GM12878 (cell line): ENCODE measurements at regions not wholly inside any gene's neighbourhood (a gene's known extent, or its start where the extent isn't known, plus 50 kb on each side); places are given as distances from the start of the nearest gene placed in this dataset.
A peak's percentile ranks its signal among the peaks of the same experiment; 100 is the strongest.

Source experiments
- ATAC-seq: fragments of 200-7000 bp; cut with Tn5 transposase; 3 replicates; pipeline ENCODE4 v1.9.1; 2020; ENCODE audit warnings: mild to moderate bottlenecking, moderate library complexity
- BruUV-seq: library from RNA; stranded (reverse); fragments of 400-500 nt; replicated peaks from 2 replicates; lab custom pipeline; 2021; lab: Mats Ljungman, UMichigan
- CTCF ChIA-PET: fragments of 300-600 bp; sonication (Branson Sonifier 250); formaldehyde crosslinking; extraction: SDS; loops from one replicate; lab custom pipeline; 2021; ENCODE audit warnings: inconsistent platforms; lab: Yijun Ruan, JAX
- POLR2A ChIA-PET: fragments of 350-600 bp; formaldehyde crosslinking; extraction: SDS; loops from one replicate; lab custom pipeline; 2021; ENCODE audit warnings: inconsistent platforms; lab: Charles Lee
- RAD21 ChIA-PET: fragments of 300-600 bp; sonication (Branson Sonifier 250); formaldehyde crosslinking; loops from one replicate; lab custom pipeline; 2023; ENCODE audit warnings: antibody characterized with exemption; ENCODE audit not compliant: unreplicated experiment; lab: Charles Lee
- SMC1A ChIA-PET: fragments of 300-600 bp; sonication (Branson Sonifier 250); formaldehyde crosslinking; loops from one replicate; lab custom pipeline; 2023; ENCODE audit not compliant: unreplicated experiment, uncharacterized antibody; lab: Charles Lee
- DNase-seq: peaks from one replicate; pipeline ENCODE4 v3.0.0-alpha.2; 2011; ENCODE audit warnings: low read depth, low spot score
- FAIRE-seq: peaks from 3 replicates; lab custom pipeline; 2011; peaks lifted over from hg19 to GRCh38; lab: Jason Lieb, UNC
- H2AFZ ChIP-seq: 2 replicates; pipeline ENCODE4 v1.6.0; 2011; ENCODE audit warnings: low read depth, low read length, control low read depth; ENCODE audit not compliant: control insufficient read depth
- H3K27ac ChIP-seq: 2 replicates; pipeline ENCODE4 v1.5.1; 2011; ENCODE audit warnings: control low read depth; ENCODE audit not compliant: control insufficient read depth, insufficient read depth
- H3K27me3 ChIP-seq, 2 experiments: replicated peaks in 1 of 2; 2 replicates each; pipeline versions ENCODE4 v1.6.0 to v1.6.1; 2011; ENCODE audit warnings: low read length in 1 of 2; ENCODE audit not compliant: control insufficient read depth in 2 of 2, insufficient read depth in 2 of 2
- H3K36me3 ChIP-seq, 2 experiments: 2 replicates each; pipeline ENCODE4 v1.5.1; 2011; ENCODE audit warnings: low read length in 1 of 2; ENCODE audit not compliant: control insufficient read depth in 2 of 2, insufficient read depth in 2 of 2
- H3K4me1 ChIP-seq: 2 replicates; pipeline ENCODE4 v1.6.1; 2011; ENCODE audit warnings: mild to moderate bottlenecking, low read length, moderate library complexity, mixed read lengths; ENCODE audit not compliant: control insufficient read depth, insufficient read depth
- H3K4me2 ChIP-seq: 2 replicates; pipeline ENCODE4 v1.6.0; 2011; ENCODE audit warnings: control low read depth; ENCODE audit not compliant: control insufficient read depth, insufficient read depth
- H3K4me3 ChIP-seq: fragments of 200-600 bp; sonication (generic); 2 replicates; pipeline ENCODE4 v1.5.1; 2016
- H3K79me2 ChIP-seq: 2 replicates; pipeline ENCODE4 v1.6.0; 2011; ENCODE audit warnings: low read length; ENCODE audit not compliant: control insufficient read depth, insufficient read depth
- H3K9ac ChIP-seq: 2 replicates; pipeline ENCODE4 v1.8.0; 2011; ENCODE audit warnings: low read length, control low read depth, mixed read lengths; ENCODE audit not compliant: control insufficient read depth, insufficient read depth
- H3K9me3 ChIP-seq: replicated peaks from 3 replicates; pipeline ENCODE4 v1.5.1; 2011; ENCODE audit warnings: mild to moderate bottlenecking, low read length; ENCODE audit not compliant: control insufficient read depth, insufficient read depth
- H4K20me1 ChIP-seq: 2 replicates; pipeline ENCODE4 v1.6.0; 2011; ENCODE audit not compliant: control insufficient read depth, insufficient read depth
- ATF7 ChIP-seq: fragments of 450-650 bp; IDR thresholded peaks from 2 replicates; pipeline ENCODE4 v1.6.1; 2016; ENCODE audit warnings: low read depth, mild to moderate bottlenecking
- BRCA1 ChIP-seq: IDR thresholded peaks from 2 replicates; pipeline ENCODE4 v1.6.1; 2011; ENCODE audit warnings: low read depth, low read length, improper control_type of control experiment
- CHD4 ChIP-seq: fragments of 200-600 bp; sonication (generic); IDR thresholded peaks from 2 replicates; pipeline ENCODE4 v1.6.1; 2016; ENCODE audit warnings: mild to moderate bottlenecking
- E2F8 ChIP-seq: fragments of 450-650 bp; IDR thresholded peaks from 2 replicates; pipeline ENCODE4 v1.6.1; 2018; ENCODE audit warnings: mild to moderate bottlenecking, low read depth, moderate library complexity; ENCODE audit not compliant: partially characterized antibody
- MEF2A ChIP-seq: IDR thresholded peaks from 2 replicates; pipeline ENCODE4 v1.6.1; 2011; ENCODE audit warnings: low read depth, mild to moderate bottlenecking, low read length, moderate library complexity; ENCODE audit not compliant: insufficient read depth
- MYB ChIP-seq: fragments of 150-350 bp; IDR thresholded peaks from 2 replicates; pipeline ENCODE4 v1.6.1; 2014; ENCODE audit warnings: mild to moderate bottlenecking, low read depth, low read length, borderline replicate concordance
- PKNOX1 ChIP-seq: fragments of 450-650 bp; IDR thresholded peaks from 2 replicates; pipeline ENCODE4 v1.6.1; 2016; ENCODE audit warnings: mild to moderate bottlenecking
- SMAD1 ChIP-seq: fragments of 450-650 bp; IDR thresholded peaks from 2 replicates; pipeline ENCODE4 v1.6.1; 2018; ENCODE audit warnings: mild to moderate bottlenecking, low read depth; ENCODE audit not compliant: partially characterized antibody
- SRF ChIP-seq, 2 experiments: IDR thresholded peaks; 2 replicates each; pipeline ENCODE4 v1.6.1; 2011; ENCODE audit warnings: low read depth in 2 of 2, low read length in 2 of 2, mild to moderate bottlenecking in 1 of 2, moderate library complexity in 1 of 2
- SUPT20H ChIP-seq: IDR thresholded peaks from 2 replicates; pipeline ENCODE4 v1.6.1; 2011; ENCODE audit warnings: low read depth, mild to moderate bottlenecking, low read length, moderate library complexity, borderline replicate concordance; ENCODE audit not compliant: control insufficient read depth
- TARDBP ChIP-seq: IDR thresholded peaks from 2 replicates; pipeline ENCODE4 v1.6.1; 2016; ENCODE audit warnings: borderline replicate concordance
- ZNF24 ChIP-seq: fragments of 450-650 bp; IDR thresholded peaks from 2 replicates; pipeline ENCODE4 v1.6.1; 2017; ENCODE audit warnings: antibody characterized with exemption, mild to moderate bottlenecking
- WGBS: methylation state at CpG from one replicate; pipeline ENCODE4 v1.1.6; 2016; ENCODE audit warnings: low lambda C conversion rate; ENCODE audit not compliant: insufficient replicate concordance, insufficient coverage; ENCODE audit errors: missing lambda C conversion rate; 5-methylcytosine and 5-hydroxymethylcytosine counted together
- in situ Hi-C: fragments of 300-500 bp; cut with MboI; formaldehyde crosslinking; loops from 9 replicates; pipeline ENCODE4 v1.14.3; 2018; ENCODE audit warnings: mixed read lengths
- intact Hi-C: fragments of 100-400 bp; cut with micrococcal nuclease; formaldehyde crosslinking; loops from one replicate; pipeline ENCODE4 v1.14.2; 2022; ENCODE audit not compliant: unreplicated experiment
- TF ChIP-seq, protein P1 (sequence below): fragments of 450-650 bp; formaldehyde crosslinking; IDR thresholded peaks from 2 replicates; pipeline ENCODE4 v1.4.0; 2022; ENCODE audit warnings: mild to moderate bottlenecking, moderate library complexity
- TF ChIP-seq, protein P2 (sequence below): fragments of 150-350 bp; IDR thresholded peaks from 2 replicates; pipeline ENCODE4 v1.6.1; 2016; ENCODE audit warnings: low read depth, low read length

DNA sequence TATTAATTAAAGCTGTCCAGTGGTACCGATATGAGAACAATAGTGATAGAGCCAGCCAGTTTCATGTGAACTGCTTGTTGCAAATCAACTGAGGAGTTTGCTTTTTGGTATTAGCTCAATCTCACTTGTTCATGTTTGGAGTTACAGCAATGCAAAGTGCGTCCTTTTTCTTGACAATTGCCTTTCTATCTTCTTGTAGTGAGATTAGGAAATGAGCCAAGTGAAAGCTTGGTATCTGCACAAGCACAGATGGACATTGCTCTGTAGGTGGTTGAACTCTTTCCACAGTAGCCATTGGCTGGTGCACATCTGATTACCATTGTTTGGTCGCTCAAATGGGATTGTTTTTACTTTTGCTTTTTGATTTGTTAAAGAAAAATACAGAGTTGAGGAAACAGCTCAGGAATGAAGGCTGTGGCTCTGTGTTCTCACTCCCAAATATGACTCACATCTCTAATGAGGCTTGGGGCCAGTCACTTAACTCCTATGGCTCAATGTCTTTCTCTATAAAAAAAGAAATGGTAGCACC, 241.4 kb downstream of the BMP4 start:
- FAIRE-seq: no peak
- no peak for ATAC-seq
- 37% methylated on average over 3 of the region's 3 CpGs for WGBS
- intact Hi-C loops (no loop called here), in situ Hi-C loops (no loop called here)
- no peak for DNase-seq
- Histone ChIP-seq H3K27me3 (no peaks in the 10 kb centered on the region), H3K36me3 (no peaks in the 10 kb centered on the region), H3K4me3 (no peak overlapping the region), H3K4me2 (no peak overlapping the region), H3K9me3 (no peaks in the 10 kb centered on the region), H3K79me2 (no peaks in the 10 kb centered on the region), H3K4me1 (no peaks in the 10 kb centered on the region), H2AFZ (peak overlapping the region; percentile 34; the same call in 1 of the 2 replicates), H4K20me1 (no peaks in the 10 kb centered on the region), H3K27ac (no peak overlapping the region), H3K9ac (no peak overlapping the region)
- CTCF ChIA-PET: interaction anchor here (0.7 kb wide), 1 partner anchor 175 kb away, joined by 3 read pairs; no protein-coding TSS in a partner anchor
- BruUV-seq: no TSS peak
- RAD21 ChIA-PET: no interaction called here
- POLR2A ChIA-PET: interaction anchor here (0.5 kb wide), 1 partner anchor 792 kb away, joined by 4 read pairs; no protein-coding TSS in a partner anchor
- SMC1A ChIA-PET: interaction anchor here (1.2 kb wide), 1 partner anchor 11 kb away, joined by 3 read pairs; no protein-coding TSS in a partner anchor
- TF ChIP-seq ATF7 (no peak), MEF2A (no peak), SRF (IDR thresholded peaks at IDR 0.05; ENCODE audit: low read depth in 2 of 2, low read length in 2 of 2) (no peak), TARDBP (no peak), SMAD1 (no peak), E2F8 (no peak), MYB (no peak), SUPT20H (no peak), CHD4 (no peak), ZNF24 (no peak), PKNOX1 (no peak), BRCA1 (no peak)
- TF ChIP-seq, protein P1, sequence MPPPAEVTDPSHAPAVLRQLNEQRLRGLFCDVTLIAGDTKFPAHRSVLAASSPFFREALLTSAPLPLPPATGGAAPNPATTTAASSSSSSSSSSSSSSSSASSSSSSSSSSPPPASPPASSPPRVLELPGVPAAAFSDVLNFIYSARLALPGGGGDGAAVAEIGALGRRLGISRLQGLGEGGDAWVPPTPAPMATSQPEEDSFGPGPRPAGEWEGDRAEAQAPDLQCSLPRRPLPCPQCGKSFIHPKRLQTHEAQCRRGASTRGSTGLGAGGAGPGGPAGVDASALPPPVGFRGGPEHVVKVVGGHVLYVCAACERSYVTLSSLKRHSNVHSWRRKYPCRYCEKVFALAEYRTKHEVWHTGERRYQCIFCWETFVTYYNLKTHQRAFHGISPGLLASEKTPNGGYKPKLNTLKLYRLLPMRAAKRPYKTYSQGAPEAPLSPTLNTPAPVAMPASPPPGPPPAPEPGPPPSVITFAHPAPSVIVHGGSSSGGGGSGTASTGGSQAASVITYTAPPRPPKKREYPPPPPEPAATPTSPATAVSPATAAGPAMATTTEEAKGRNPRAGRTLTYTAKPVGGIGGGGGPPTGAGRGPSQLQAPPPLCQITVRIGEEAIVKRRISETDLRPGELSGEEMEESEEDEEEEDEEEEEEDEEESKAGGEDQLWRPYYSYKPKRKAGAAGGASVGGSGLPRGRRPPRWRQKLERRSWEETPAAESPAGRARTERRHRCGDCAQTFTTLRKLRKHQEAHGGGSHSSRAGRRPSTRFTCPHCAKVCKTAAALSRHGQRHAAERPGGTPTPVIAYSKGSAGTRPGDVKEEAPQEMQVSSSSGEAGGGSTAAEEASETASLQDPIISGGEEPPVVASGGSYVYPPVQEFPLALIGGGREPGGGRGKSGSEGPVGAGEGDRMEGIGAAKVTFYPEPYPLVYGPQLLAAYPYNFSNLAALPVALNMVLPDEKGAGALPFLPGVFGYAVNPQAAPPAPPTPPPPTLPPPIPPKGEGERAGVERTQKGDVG: no peak
- TF ChIP-seq, protein P2, sequence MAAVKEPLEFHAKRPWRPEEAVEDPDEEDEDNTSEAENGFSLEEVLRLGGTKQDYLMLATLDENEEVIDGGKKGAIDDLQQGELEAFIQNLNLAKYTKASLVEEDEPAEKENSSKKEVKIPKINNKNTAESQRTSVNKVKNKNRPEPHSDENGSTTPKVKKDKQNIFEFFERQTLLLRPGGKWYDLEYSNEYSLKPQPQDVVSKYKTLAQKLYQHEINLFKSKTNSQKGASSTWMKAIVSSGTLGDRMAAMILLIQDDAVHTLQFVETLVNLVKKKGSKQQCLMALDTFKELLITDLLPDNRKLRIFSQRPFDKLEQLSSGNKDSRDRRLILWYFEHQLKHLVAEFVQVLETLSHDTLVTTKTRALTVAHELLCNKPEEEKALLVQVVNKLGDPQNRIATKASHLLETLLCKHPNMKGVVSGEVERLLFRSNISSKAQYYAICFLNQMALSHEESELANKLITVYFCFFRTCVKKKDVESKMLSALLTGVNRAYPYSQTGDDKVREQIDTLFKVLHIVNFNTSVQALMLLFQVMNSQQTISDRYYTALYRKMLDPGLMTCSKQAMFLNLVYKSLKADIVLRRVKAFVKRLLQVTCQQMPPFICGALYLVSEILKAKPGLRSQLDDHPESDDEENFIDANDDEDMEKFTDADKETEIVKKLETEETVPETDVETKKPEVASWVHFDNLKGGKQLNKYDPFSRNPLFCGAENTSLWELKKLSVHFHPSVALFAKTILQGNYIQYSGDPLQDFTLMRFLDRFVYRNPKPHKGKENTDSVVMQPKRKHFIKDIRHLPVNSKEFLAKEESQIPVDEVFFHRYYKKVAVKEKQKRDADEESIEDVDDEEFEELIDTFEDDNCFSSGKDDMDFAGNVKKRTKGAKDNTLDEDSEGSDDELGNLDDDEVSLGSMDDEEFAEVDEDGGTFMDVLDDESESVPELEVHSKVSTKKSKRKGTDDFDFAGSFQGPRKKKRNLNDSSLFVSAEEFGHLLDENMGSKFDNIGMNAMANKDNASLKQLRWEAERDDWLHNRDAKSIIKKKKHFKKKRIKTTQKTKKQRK: no peak
